HPDE6-E6E7 (cell line): ENCODE measurements at regions not wholly inside any gene's neighbourhood (a gene's known extent, or its start where the extent isn't known, plus 50 kb on each side); places are given as distances from the start of the nearest gene placed in this dataset.

ENCODE experiments used
- DNase-seq: peaks from one replicate; pipeline ENCODE4 v3.0.0; 2011; ENCODE audit warnings: missing footprints; ENCODE audit errors: extremely low spot score

- DNase-seq = no peak
These were observed 287.8 kb downstream of the SOX9 start for GRCh38 chr17:72408641-72409040.

GRCh38 chr17:72409405-72410002 is 288.7 kb downstream of the SOX9 start:
- DNase-seq = no peak

- peak; percentile 51 for DNase-seq
These were observed 290.3 kb downstream of the SOX9 start for GRCh38 chr17:72411124-72411563.

GRCh38 chr17:72412650-72413076 is 291.8 kb downstream of the SOX9 start:
- no peak for DNase-seq

GRCh38 chr17:72413077-72414031 is 292.5 kb downstream of the SOX9 start:
- no peak for DNase-seq

- DNase-seq = no peak
These were observed 293.2 kb downstream of the SOX9 start for GRCh38 chr17:72414032-72414396.

- DNase-seq = no peak
These were observed 294.4 kb downstream of the SOX9 start for GRCh38 chr17:72414967-72415853.

GRCh38 chr17:72416054-72416675 is 295.3 kb downstream of the SOX9 start:
- DNase-seq = peak; percentile 96

GRCh38 chr17:72416905-72417304 is 296.1 kb downstream of the SOX9 start:
- no peak for DNase-seq

- DNase-seq = no peak
These were observed 296.8 kb downstream of the SOX9 start for GRCh38 chr17:72417627-72418026.

- no peak for DNase-seq
These were observed 299.3 kb downstream of the SOX9 start for GRCh38 chr17:72419866-72420774.

- DNase-seq = no peak
These were observed 299.9 kb downstream of the SOX9 start for GRCh38 chr17:72420775-72421127.

- DNase-seq = peak; percentile 97
These were observed 300.6 kb downstream of the SOX9 start for GRCh38 chr17:72421128-72422092.

- no peak for DNase-seq
These were observed 301.3 kb downstream of the SOX9 start for GRCh38 chr17:72422204-72422504.

- peak; percentile 53 for DNase-seq
These were observed 301.9 kb downstream of the SOX9 start for GRCh38 chr17:72422505-72423285.

GRCh38 chr17:72423286-72423589 is 302.4 kb downstream of the SOX9 start:
- no peak for DNase-seq

- DNase-seq = no peak
These were observed 302.9 kb downstream of the SOX9 start for GRCh38 chr17:72423718-72424117.

- no peak for DNase-seq
These were observed 303.8 kb downstream of the SOX9 start for GRCh38 chr17:72424505-72425117.
